GM23338 (cell line): ENCODE measurements at regions not wholly inside any gene's neighbourhood (a gene's known extent, or its start where the extent isn't known, plus 50 kb on each side); places are given as distances from the start of the nearest gene placed in this dataset.

Source experiments
- ATAC-seq: fragments of 200-7000 bp; cut with Tn5 transposase; 3 replicates; pipeline ENCODE4 v1.9.1; 2020
- DNase-seq: peaks from one replicate; pipeline ENCODE4 v3.0.0-alpha.2; 2015; ENCODE audit warnings: low spot score
- H2AFZ ChIP-seq: fragments of 200-600 bp; sonication (generic); 2 replicates; pipeline ENCODE4 v1.8.0; 2016; ENCODE audit warnings: antibody characterized with exemption, mild to moderate bottlenecking, moderate library complexity
- H3F3A ChIP-seq: fragments of 200-600 bp; sonication (generic); replicated peaks from 2 replicates; pipeline ENCODE4 v1.8.0; 2017; ENCODE audit warnings: antibody characterized with exemption, mixed run types, low read depth
- H3K27ac ChIP-seq: fragments of 200-600 bp; sonication (generic); 2 replicates; pipeline ENCODE4 v1.6.1; 2016; ENCODE audit warnings: low read depth
- H3K27me3 ChIP-seq: fragments of 200-600 bp; sonication (generic); 2 replicates; pipeline ENCODE4 v1.8.0; 2016; ENCODE audit warnings: mild to moderate bottlenecking, mixed run types, moderate library complexity; ENCODE audit not compliant: insufficient read depth
- H3K36me3 ChIP-seq: fragments of 200-600 bp; sonication (generic); 2 replicates; pipeline ENCODE4 v1.8.0; 2016; ENCODE audit warnings: mild to moderate bottlenecking; ENCODE audit not compliant: insufficient read depth
- H3K4me1 ChIP-seq: fragments of 200-600 bp; sonication (generic); 2 replicates; pipeline ENCODE4 v1.8.0; 2016; ENCODE audit warnings: mild to moderate bottlenecking, moderate library complexity; ENCODE audit not compliant: insufficient read depth
- H3K4me2 ChIP-seq: fragments of 200-600 bp; sonication (generic); 2 replicates; pipeline ENCODE4 v1.7.1; 2017; ENCODE audit warnings: mixed run types
- H3K4me3 ChIP-seq: fragments of 200-600 bp; sonication (generic); 2 replicates; pipeline ENCODE4 v1.6.1; 2016; ENCODE audit warnings: mixed run types
- H3K79me2 ChIP-seq: fragments of 200-600 bp; sonication (generic); replicated peaks from 2 replicates; pipeline ENCODE4 v1.8.0; 2017; ENCODE audit warnings: mild to moderate bottlenecking; ENCODE audit not compliant: insufficient read depth
- H3K9me2 ChIP-seq: fragments of 200-600 bp; sonication (generic); 2 replicates; pipeline ENCODE4 v1.8.0; 2017; ENCODE audit not compliant: insufficient read depth
- H4K20me1 ChIP-seq: fragments of 200-600 bp; sonication (generic); replicated peaks from 2 replicates; pipeline ENCODE4 v1.8.0; 2017; ENCODE audit warnings: mild to moderate bottlenecking; ENCODE audit not compliant: insufficient read depth
- H3K27ac Mint-ChIP-seq: 2 replicates; pipeline ENCODE4 v1.8.0; 2020; ENCODE audit warnings: inconsistent platforms, mild to moderate bottlenecking, moderate library complexity, mixed read lengths
- H3K27me3 Mint-ChIP-seq: 3 replicates; pipeline ENCODE4 v1.8.0; 2022; ENCODE audit warnings: low read depth, mild to moderate bottlenecking, moderate library complexity, mixed read lengths, inconsistent platforms; ENCODE audit not compliant: insufficient read depth, poor library complexity
- H3K36me3 Mint-ChIP-seq: 3 replicates; pipeline ENCODE4 v1.8.0; 2021; ENCODE audit warnings: low read depth, mild to moderate bottlenecking, inconsistent platforms, moderate library complexity, mixed read lengths
- H3K4me1 Mint-ChIP-seq: 3 replicates; pipeline ENCODE4 v1.8.0; 2020; ENCODE audit warnings: mild to moderate bottlenecking, inconsistent platforms, mixed read lengths
- H3K4me3 Mint-ChIP-seq: 3 replicates; pipeline ENCODE4 v1.8.0; 2021; ENCODE audit warnings: moderate library complexity, mild to moderate bottlenecking, inconsistent platforms, mixed read lengths
- H3K9me3 Mint-ChIP-seq: 3 replicates; pipeline ENCODE4 v1.8.0; 2020; ENCODE audit warnings: moderate library complexity, mild to moderate bottlenecking, inconsistent platforms, mixed read lengths
- CREB1 ChIP-seq: fragments of 250-450 bp; sonication (Bioruptor Pico); IDR thresholded peaks from 2 replicates; pipeline ENCODE4 v1.5.0; 2020; ENCODE audit warnings: low read depth, mild to moderate bottlenecking, moderate library complexity
- CTCF ChIP-seq, 2 experiments: fragments of 200-600 bp in 1 of 2; sonication (generic) in 1 of 2; conservative IDR thresholded peaks; 2 replicates each; pipeline versions ENCODE4 v1.5.1 to v1.6.1; 2016 to 2017; ENCODE audit warnings: antibody characterized with exemption in 2 of 2, low read depth in 2 of 2, mild to moderate bottlenecking in 2 of 2, moderate library complexity in 1 of 2
- ETS1 ChIP-seq: IDR thresholded peaks from 2 replicates; pipeline ENCODE4 v1.6.1; 2016; ENCODE audit warnings: antibody characterized with exemption
- EZH2 ChIP-seq: fragments of 200-600 bp; sonication (generic); IDR thresholded peaks from one replicate; pipeline ENCODE4 v1.8.0; 2017; ENCODE audit warnings: antibody characterized with exemption, mild to moderate bottlenecking, low read depth; ENCODE audit not compliant: unreplicated experiment
- EZH2phosphoT487 ChIP-seq: fragments of 200-600 bp; sonication (generic); IDR thresholded peaks from one replicate; pipeline ENCODE4 v1.8.1; 2018; ENCODE audit warnings: antibody characterized with exemption; ENCODE audit not compliant: unreplicated experiment
- JUNB ChIP-seq: IDR thresholded peaks from one replicate; pipeline ENCODE4 v1.6.1; 2016; ENCODE audit warnings: antibody characterized with exemption; ENCODE audit not compliant: unreplicated experiment
- NANOG ChIP-seq: IDR thresholded peaks from 2 replicates; pipeline ENCODE4 v1.6.1; 2016; ENCODE audit warnings: antibody characterized with exemption, borderline replicate concordance
- POLR2AphosphoS5 ChIP-seq: IDR thresholded peaks from 2 replicates; pipeline ENCODE4 v1.6.1; 2016; ENCODE audit warnings: antibody characterized with exemption, low read depth
- REST ChIP-seq: IDR thresholded peaks from one replicate; pipeline ENCODE4 v1.6.1; 2018; ENCODE audit warnings: antibody characterized with exemption; ENCODE audit not compliant: unreplicated experiment
- STAT1 ChIP-seq: IDR thresholded peaks from one replicate; pipeline ENCODE4 v1.6.1; 2016; ENCODE audit warnings: antibody characterized with exemption; ENCODE audit not compliant: unreplicated experiment
- ZNF114 ChIP-seq: fragments of 250-450 bp; sonication (Bioruptor Pico); IDR thresholded peaks from 2 replicates; pipeline ENCODE4 v1.5.0; 2020; ENCODE audit warnings: mild to moderate bottlenecking, moderate library complexity
- ZNF331 ChIP-seq: fragments of 250-450 bp; sonication (Bioruptor Pico); IDR thresholded peaks from 2 replicates; pipeline ENCODE4 v1.5.0; 2020; ENCODE audit warnings: low read depth, mild to moderate bottlenecking, moderate library complexity
- ZNF462 ChIP-seq: fragments of 250-450 bp; sonication (Bioruptor Pico); IDR thresholded peaks from 2 replicates; pipeline ENCODE4 v1.5.0; 2020; ENCODE audit warnings: mild to moderate bottlenecking, moderate library complexity

GRCh38 chr12:131468206-131468605, 242.7 kb upstream of the SFSWAP start:
- peaks cover 3% of the 10 kb centered on the region; the same call in 1 of the 3 replicates for H3K4me1 Mint-ChIP-seq
- H3K36me3 Mint-ChIP-seq: no peaks in the 10 kb centered on the region; the same call in 2 of the 3 replicates
- TF ChIP-seq REST (no peak), EZH2phosphoT487 (no peak), ZNF114 (no peak), POLR2AphosphoS5 (no peak), CTCF (conservative IDR thresholded peaks at IDR 0.05; ENCODE audit: low read depth in 2 of 2) (no peak), JUNB (no peak), ZNF331 (CRISPR knock-in tag) (no peak), ZNF462 (CRISPR knock-in tag) (no peak), STAT1 (no peak), NANOG (no peak), CREB1 (CRISPR knock-in tag) (no peak), EZH2 (no peak), ETS1 (no peak)
- H4K20me1 ChIP-seq: no peaks in the 10 kb centered on the region
- no peaks in the 10 kb centered on the region for H3K27me3 ChIP-seq
- ATAC-seq (no peak), DNase-seq (no peak)
- no peak overlapping the region for H3K4me2 ChIP-seq
- no peak overlapping the region for H3K27ac Mint-ChIP-seq
- H3F3A ChIP-seq: no peaks in the 10 kb centered on the region
- no peak overlapping the region for H3K4me3 ChIP-seq
- no peak overlapping the region for H3K27ac ChIP-seq
- no peaks in the 10 kb centered on the region for H3K9me2 ChIP-seq
- no peaks in the 10 kb centered on the region for H3K4me1 ChIP-seq
- no peaks in the 10 kb centered on the region for H3K79me2 ChIP-seq
- no peaks in the 10 kb centered on the region for H3K27me3 Mint-ChIP-seq
- H3K9me3 Mint-ChIP-seq: no peaks in the 10 kb centered on the region
- H3K4me3 Mint-ChIP-seq: no peak overlapping the region
- no peak overlapping the region for H2AFZ ChIP-seq
- no peaks in the 10 kb centered on the region for H3K36me3 ChIP-seq
